GM23248 (cell line): ENCODE measurements at regions not wholly inside any gene's neighbourhood (a gene's known extent, or its start where the extent isn't known, plus 50 kb on each side); places are given as distances from the start of the nearest gene placed in this dataset.

Experiments used
- DNase-seq: peaks from one replicate; pipeline ENCODE4 v3.0.0-alpha.2; 2015
- H2AFZ ChIP-seq: fragments of 200-600 bp; sonication (generic); 2 replicates; pipeline ENCODE4 v1.6.1; 2016; ENCODE audit warnings: antibody characterized with exemption
- H3F3A ChIP-seq: fragments of 200-600 bp; sonication (generic); 2 replicates; pipeline ENCODE4 v1.6.1; 2016; ENCODE audit warnings: mild to moderate bottlenecking, antibody characterized with exemption, mixed run types; ENCODE audit not compliant: insufficient read depth
- H3K27ac ChIP-seq: fragments of 200-600 bp; sonication (generic); 2 replicates; pipeline ENCODE4 v1.5.1; 2016; ENCODE audit warnings: mild to moderate bottlenecking
- H3K27me3 ChIP-seq: fragments of 200-600 bp; sonication (generic); replicated peaks from 2 replicates; pipeline ENCODE4 v1.6.1; 2016; ENCODE audit warnings: mild to moderate bottlenecking; ENCODE audit not compliant: insufficient read depth
- H3K36me3 ChIP-seq: fragments of 200-600 bp; sonication (generic); 2 replicates; pipeline ENCODE4 v1.6.1; 2016; ENCODE audit warnings: low read depth, mild to moderate bottlenecking
- H3K4me1 ChIP-seq: fragments of 200-600 bp; sonication (generic); 2 replicates; pipeline ENCODE4 v1.6.1; 2016; ENCODE audit warnings: mild to moderate bottlenecking; ENCODE audit not compliant: insufficient read depth
- H3K4me2 ChIP-seq: fragments of 200-600 bp; sonication (generic); one replicate; pipeline ENCODE4 v1.6.1; 2016; ENCODE audit warnings: mild to moderate bottlenecking; ENCODE audit not compliant: unreplicated experiment
- H3K4me3 ChIP-seq: fragments of 200-600 bp; sonication (generic); 2 replicates; pipeline ENCODE4 v1.5.1; 2016; ENCODE audit warnings: mild to moderate bottlenecking
- H3K79me2 ChIP-seq: fragments of 200-600 bp; sonication (generic); 2 replicates; pipeline ENCODE4 v1.6.1; 2016; ENCODE audit warnings: mild to moderate bottlenecking; ENCODE audit not compliant: insufficient read depth
- H3K9ac ChIP-seq: fragments of 200-600 bp; sonication (generic); 2 replicates; pipeline ENCODE4 v1.6.1; 2016; ENCODE audit warnings: mild to moderate bottlenecking
- H3K9me2 ChIP-seq: fragments of 200-600 bp; sonication (generic); 2 replicates; pipeline ENCODE4 v1.6.1; 2016; ENCODE audit warnings: mixed run types, mild to moderate bottlenecking, moderate library complexity; ENCODE audit not compliant: insufficient read depth
- H3K9me3 ChIP-seq: fragments of 200-600 bp; sonication (generic); one replicate; pipeline ENCODE4 v1.6.1; 2017; ENCODE audit warnings: low read depth
- H4K20me1 ChIP-seq: fragments of 200-600 bp; sonication (generic); 2 replicates; pipeline ENCODE4 v1.6.0; 2016; ENCODE audit not compliant: insufficient read depth
- EZH2 ChIP-seq: fragments of 200-600 bp; sonication (generic); IDR thresholded peaks from 2 replicates; pipeline ENCODE4 v1.6.1; 2018; ENCODE audit warnings: antibody characterized with exemption, mild to moderate bottlenecking; ENCODE audit not compliant: insufficient read depth, poor library complexity, severe bottlenecking
- EZH2phosphoT487 ChIP-seq: fragments of 200-600 bp; sonication (generic); IDR thresholded peaks from 2 replicates; pipeline ENCODE4 v1.6.1; 2018; ENCODE audit warnings: antibody characterized with exemption, moderate library complexity, mild to moderate bottlenecking, low read depth; ENCODE audit not compliant: insufficient read depth
- WGBS, 2 experiments: methylation state at CpG; one replicate each; pipeline ENCODE4 v1.1.6; 2015 to 2017; ENCODE audit warnings: low lambda C conversion rate in 2 of 2, low coverage in 1 of 2; ENCODE audit errors: missing lambda C conversion rate in 2 of 2; 5-methylcytosine and 5-hydroxymethylcytosine counted together
- in situ Hi-C: fragments of 300-500 bp; cut with MboI; formaldehyde crosslinking; loops from 2 replicates; pipeline ENCODE4 v1.15.0; 2020

GRCh38 chr6:89015971-89016370 is 52.6 kb upstream of the RNGTT start:
- Histone ChIP-seq H3K9me3 (no peaks in the 10 kb centered on the region), H3K27ac (no peak overlapping the region), H3K4me2 (no peak overlapping the region), H4K20me1 (no peaks in the 10 kb centered on the region), H3K27me3 (no peaks in the 10 kb centered on the region), H3K4me3 (no peak overlapping the region), H3K36me3 (no peaks in the 10 kb centered on the region), H3K9me2 (no peaks in the 10 kb centered on the region), H3K4me1 (no peaks in the 10 kb centered on the region), H3K9ac (no peak overlapping the region), H3F3A (no peaks in the 10 kb centered on the region), H2AFZ (no peak overlapping the region), H3K79me2 (no peaks in the 10 kb centered on the region)
- TF ChIP-seq EZH2 (no peak), EZH2phosphoT487 (no peak)
- in situ Hi-C loops, result no loop called here
- no peak for DNase-seq
- 65 to 66% methylated on average over 2 of the region's 2 CpGs for WGBS, 2 experiments

GRCh38 chr6:89013438-89013837 is 50.0 kb upstream of the RNGTT start:
- WGBS, 2 experiments, result 74 to 79% methylated on average over 5 of the region's 5 CpGs
- in situ Hi-C loops, result no loop called here

More at GRCh38 chr6:89013438-89013837, 50.0 kb upstream of the RNGTT start:
- H2AFZ ChIP-seq, result no peak overlapping the region
- H3K4me3 ChIP-seq, result no peak overlapping the region
- H4K20me1 ChIP-seq, result no peaks in the 10 kb centered on the region
- TF ChIP-seq EZH2phosphoT487, result no peak
- no peak for TF ChIP-seq EZH2
- H3K9me2 ChIP-seq, result no peaks in the 10 kb centered on the region
- H3F3A ChIP-seq, result no peaks in the 10 kb centered on the region
- no peak overlapping the region for H3K27ac ChIP-seq
- no peaks in the 10 kb centered on the region for H3K27me3 ChIP-seq
- no peak overlapping the region for H3K9ac ChIP-seq
- H3K9me3 ChIP-seq, result no peaks in the 10 kb centered on the region
- no peak overlapping the region for H3K4me2 ChIP-seq
- no peaks in the 10 kb centered on the region for H3K79me2 ChIP-seq
- H3K36me3 ChIP-seq, result no peaks in the 10 kb centered on the region
- no peak for DNase-seq
- H3K4me1 ChIP-seq, result no peaks in the 10 kb centered on the region
